GM12874 (cell line): ENCODE measurements at regions not wholly inside any gene's neighbourhood (a gene's known extent, or its start where the extent isn't known, plus 50 kb on each side); places are given as distances from the start of the nearest gene placed in this dataset.

Source experiments
- TF ChIP-seq, protein P1 (sequence below): IDR thresholded peaks from 2 replicates; pipeline ENCODE4 v1.5.1; 2011; ENCODE audit warnings: low read depth, mild to moderate bottlenecking, control low read depth, low read length, moderate library complexity; ENCODE audit not compliant: insufficient read depth

DNA sequence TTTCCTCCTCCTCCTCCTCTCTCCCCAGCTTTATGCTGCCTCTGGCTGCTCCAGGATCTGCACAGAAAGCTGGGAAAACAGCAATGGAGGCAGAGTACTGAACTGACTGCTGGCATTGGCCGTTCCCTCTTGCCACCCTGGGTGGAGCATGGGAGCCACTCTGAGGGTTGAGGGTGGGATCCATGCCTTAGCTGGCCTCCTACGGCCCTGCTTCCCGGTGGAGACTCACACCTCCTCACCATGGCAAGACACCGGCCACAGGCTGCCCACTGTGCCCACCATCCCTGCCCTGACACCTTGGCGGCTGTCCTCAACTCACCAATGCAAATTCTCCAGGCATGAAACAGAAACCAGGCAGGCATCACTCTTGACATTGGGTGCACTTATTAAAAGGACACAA, 832.3 kb upstream of the ID2 start:
- TF ChIP-seq, protein P1, sequence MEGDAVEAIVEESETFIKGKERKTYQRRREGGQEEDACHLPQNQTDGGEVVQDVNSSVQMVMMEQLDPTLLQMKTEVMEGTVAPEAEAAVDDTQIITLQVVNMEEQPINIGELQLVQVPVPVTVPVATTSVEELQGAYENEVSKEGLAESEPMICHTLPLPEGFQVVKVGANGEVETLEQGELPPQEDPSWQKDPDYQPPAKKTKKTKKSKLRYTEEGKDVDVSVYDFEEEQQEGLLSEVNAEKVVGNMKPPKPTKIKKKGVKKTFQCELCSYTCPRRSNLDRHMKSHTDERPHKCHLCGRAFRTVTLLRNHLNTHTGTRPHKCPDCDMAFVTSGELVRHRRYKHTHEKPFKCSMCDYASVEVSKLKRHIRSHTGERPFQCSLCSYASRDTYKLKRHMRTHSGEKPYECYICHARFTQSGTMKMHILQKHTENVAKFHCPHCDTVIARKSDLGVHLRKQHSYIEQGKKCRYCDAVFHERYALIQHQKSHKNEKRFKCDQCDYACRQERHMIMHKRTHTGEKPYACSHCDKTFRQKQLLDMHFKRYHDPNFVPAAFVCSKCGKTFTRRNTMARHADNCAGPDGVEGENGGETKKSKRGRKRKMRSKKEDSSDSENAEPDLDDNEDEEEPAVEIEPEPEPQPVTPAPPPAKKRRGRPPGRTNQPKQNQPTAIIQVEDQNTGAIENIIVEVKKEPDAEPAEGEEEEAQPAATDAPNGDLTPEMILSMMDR: no peak

DNA sequence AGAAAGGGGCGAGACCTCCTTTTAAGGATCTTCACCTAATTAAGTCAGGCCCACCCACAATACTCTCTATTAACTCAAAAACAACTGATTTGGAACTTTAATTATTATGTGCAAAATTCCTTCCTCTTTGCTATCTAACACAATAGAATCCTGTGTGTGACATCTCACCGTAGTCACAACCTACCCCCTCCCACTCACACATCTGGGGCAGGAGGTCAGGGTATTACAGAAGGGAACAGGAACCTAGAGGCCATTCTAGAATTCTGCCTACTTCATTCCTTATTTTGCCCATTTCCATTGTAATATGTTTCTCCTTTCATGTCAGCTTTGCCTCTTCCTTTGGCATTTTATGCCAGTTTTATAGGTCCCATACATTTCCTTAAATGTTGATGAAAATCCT, 829.3 kb upstream of the ID2 start:
- TF ChIP-seq, protein P1: no peak

DNA sequence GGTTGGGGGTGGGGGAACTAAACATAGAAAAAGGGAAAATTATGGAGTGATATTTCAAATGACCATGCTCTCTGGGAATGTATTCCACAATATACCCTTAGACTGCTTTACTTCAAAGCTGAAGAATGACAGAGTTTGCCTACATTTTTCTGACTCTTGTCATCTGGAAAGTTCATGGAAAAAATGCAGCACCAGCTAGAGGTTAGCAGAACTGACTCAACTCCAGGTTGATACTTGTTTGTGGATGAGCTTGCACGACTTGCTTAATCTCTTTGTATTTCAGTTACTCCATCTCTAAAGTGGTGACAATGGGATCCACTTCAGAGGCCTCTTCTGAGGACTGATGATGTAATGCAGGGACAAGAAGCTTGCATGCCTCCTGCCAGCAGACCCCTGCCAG, 824.0 kb upstream of the ID2 start:
- TF ChIP-seq, protein P1: no peak

DNA sequence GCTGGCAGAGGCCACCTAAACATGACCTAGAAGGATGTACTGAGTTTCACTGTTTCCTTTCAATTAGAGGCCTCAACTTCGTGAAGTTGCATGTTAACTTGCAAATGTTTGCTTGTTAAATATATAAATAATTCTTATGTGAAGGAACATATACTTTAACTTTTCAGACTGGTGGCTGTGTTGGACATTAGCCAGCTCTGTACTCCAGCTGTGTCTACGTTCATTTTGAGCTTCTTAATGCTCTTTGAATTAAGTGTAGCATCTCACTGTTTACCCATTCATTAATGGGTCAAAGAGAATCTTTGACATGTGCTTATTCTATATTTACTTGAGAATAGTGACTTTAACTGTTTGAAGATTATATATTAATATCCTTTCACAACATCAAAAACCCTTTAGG, 823.2 kb upstream of the ID2 start:
- TF ChIP-seq, protein P1: no peak

DNA sequence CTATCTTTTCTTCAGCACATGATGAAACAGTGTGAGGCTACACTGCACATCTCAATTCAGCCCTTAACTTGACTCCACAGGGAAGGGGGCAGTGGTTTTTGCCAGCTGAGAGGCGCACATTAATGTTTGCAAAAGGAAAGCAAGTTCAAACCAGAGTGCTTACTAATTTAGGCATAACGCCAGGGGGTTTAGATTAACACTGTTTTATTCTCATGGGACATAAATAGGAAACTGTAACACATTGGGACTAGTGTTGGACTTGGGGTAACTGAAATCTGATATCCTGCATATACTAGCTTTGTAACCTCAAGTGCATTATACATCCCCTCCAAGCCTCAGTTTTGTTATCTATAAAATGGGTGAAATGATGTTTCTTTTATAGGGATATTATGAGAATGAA, 821.2 kb upstream of the ID2 start:
- TF ChIP-seq, protein P1: no peak

DNA sequence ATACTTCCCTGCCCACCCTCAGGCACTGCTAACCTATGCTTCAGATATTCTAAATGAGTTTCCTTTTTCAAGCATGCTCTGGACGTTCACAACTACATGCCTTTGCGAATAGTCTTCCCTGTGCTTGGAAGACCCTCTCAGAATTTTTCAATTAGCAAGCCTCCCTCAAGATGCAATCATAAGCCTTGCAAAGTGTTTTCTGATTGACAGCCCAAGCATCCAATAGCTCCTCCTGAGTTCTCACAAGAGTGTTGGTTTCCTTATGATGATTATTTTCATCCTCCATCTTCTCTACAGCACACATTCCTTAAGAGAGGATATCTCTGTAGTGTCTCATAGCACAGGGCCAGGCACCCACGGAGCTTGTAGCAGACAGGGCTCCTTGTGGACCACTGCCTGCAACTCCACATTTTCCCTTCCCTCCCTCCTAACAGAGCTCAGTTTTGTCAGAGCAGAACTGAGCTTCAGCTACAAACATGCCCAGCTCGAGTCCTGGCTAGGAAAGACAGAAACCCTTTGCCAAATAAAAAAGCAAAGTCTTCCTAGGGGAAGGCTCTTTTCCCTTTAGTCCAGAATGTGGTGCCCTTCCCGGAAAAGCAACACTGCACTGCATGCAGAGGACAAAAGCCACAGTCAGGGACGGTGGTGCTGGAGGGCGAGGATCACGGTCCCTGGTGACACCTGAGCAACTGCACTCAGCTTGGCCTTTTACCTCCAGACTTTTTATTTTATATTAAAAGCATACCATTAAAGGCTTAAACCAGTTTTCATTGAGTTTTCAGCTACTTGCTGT, 819.8 kb upstream of the ID2 start:
- TF ChIP-seq, protein P1: no peak

DNA sequence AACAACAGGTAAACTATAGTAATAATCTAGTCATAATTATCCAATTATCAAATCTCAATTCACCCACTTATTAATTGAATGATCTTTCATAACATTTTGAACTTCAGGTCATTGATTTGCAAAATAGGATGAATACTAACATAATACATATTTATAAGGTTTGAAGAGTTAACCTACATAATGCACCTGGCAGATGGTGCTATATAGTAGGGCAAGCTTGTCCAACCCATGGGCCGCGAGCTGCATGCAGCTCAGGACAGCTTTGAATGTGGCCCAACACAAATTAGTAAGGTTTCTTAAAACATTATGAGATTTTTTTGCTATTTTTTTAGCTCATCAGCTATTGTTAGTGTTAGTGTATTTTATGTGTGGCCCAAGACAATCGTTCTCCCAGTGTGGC, 815.8 kb upstream of the ID2 start:
- TF ChIP-seq, protein P1: no peak
